ENCODE measurements at regions not wholly inside any gene's neighbourhood (a gene's known extent, or its start where the extent isn't known, plus 50 kb on each side); places are given as distances from the start of the nearest gene placed in this dataset.

- TF ChIP-seq POLR2AphosphoS5 (IDR thresholded peaks at IDR 0.05; ENCODE audit: low read depth, low read length) (no peak), SIN3A (IDR thresholded peaks at IDR 0.05; ENCODE audit: borderline replicate concordance, insufficient read depth, low read length) (no peak), REST (IDR thresholded peaks at IDR 0.05; ENCODE audit: insufficient read depth in 1 of 2, low read depth in 2 of 2, low read length in 2 of 2) (no peak), TAF1 (IDR thresholded peaks at IDR 0.05; ENCODE audit: borderline replicate concordance, insufficient read depth, low read length) (no peak), FOXP2 (optimal IDR thresholded peaks at IDR 0.05; ENCODE audit: borderline replicate concordance, extremely low read depth, extremely low read length, insufficient read depth) (no peak)
Observed at GRCh38 chr14:30369502-30370180, 189.3 kb upstream of the G2E3 start.
